Heart right ventricle (tissue), 16 donors: ENCODE measurements at regions not wholly inside any gene's neighbourhood (a gene's known extent, or its start where the extent isn't known, plus 50 kb on each side); places are given as distances from the start of the nearest gene placed in this dataset.

Source experiments
- ATAC-seq, 8 donors: fragments of 200-7000 bp; cut with Tn5 transposase; one replicate each; pipeline ENCODE4 v1.9.1; 2020; ENCODE audit warnings: mild to moderate bottlenecking in 8 of 8, moderate library complexity in 8 of 8, moderate number of reproducible peaks in 1 of 8
- DNase-seq, 2 donors: peaks; one replicate each; pipeline ENCODE4 v3.0.0-alpha.2; 2020
- H3K27ac ChIP-seq, 10 donors: fragments of 200-600 bp; sonication (generic) in 2 of 10; one replicate each; pipeline versions ENCODE4 v1.5.0 to v1.8.0; 2020 to 2022; ENCODE audit warnings: mild to moderate bottlenecking in 3 of 10
- H3K27me3 ChIP-seq, 7 donors: fragments of 200-600 bp; one replicate each; pipeline ENCODE4 v1.8.0; 2021 to 2022; ENCODE audit warnings: mild to moderate bottlenecking in 2 of 7
- H3K36me3 ChIP-seq, 9 donors: fragments of 200-600 bp; sonication (generic) in 1 of 9; one replicate each; pipeline versions ENCODE4 v1.5.0 to v1.8.0; 2020 to 2022; ENCODE audit warnings: mild to moderate bottlenecking in 2 of 9
- H3K4me1 ChIP-seq, 9 donors: fragments of 200-600 bp; sonication (generic) in 1 of 9; one replicate each; pipeline versions ENCODE4 v1.5.0 to v1.8.0; 2020 to 2022; ENCODE audit warnings: mild to moderate bottlenecking in 4 of 9
- H3K4me3 ChIP-seq, 10 donors: fragments of 200-600 bp; sonication (generic) in 2 of 10; one replicate each; pipeline versions ENCODE4 v1.5.0 to v1.8.0; 2020 to 2022; ENCODE audit warnings: mild to moderate bottlenecking in 7 of 10, moderate library complexity in 2 of 10
- H3K9me3 ChIP-seq, 11 donors: fragments of 200-600 bp in 10 of 11; sonication (generic) in 2 of 11; one replicate each; pipeline versions ENCODE4 v1.5.0 to v1.8.0; 2013 to 2022; ENCODE audit warnings: mild to moderate bottlenecking in 2 of 11, control low read depth in 1 of 11, moderate library complexity in 1 of 11
- CTCF ChIP-seq, 9 donors: fragments of 200-600 bp; sonication (generic) in 2 of 9; IDR thresholded peaks; one replicate each; pipeline versions ENCODE4 v1.5.0 to v1.8.0; 2021 to 2022; ENCODE audit warnings: antibody characterized with exemption in 9 of 9, mild to moderate bottlenecking in 5 of 9, moderate library complexity in 1 of 9
- WGBS, 2 donors: extraction: QIAGEN DNeasy Blood & Tissue Kit; methylation state at CpG; one replicate each; pipeline ENCODE4 v1.1.7; 2013; ENCODE audit warnings: inconsistent platforms in 1 of 2; 5-methylcytosine and 5-hydroxymethylcytosine counted together
- intact Hi-C, 10 donors: fragments of 100-400 bp; cut with DNase I; formaldehyde crosslinking; loops; one replicate each; pipeline versions ENCODE4 v1.11.1 to v1.14.2; 2022
- donor health status: Arrhythmogenic right ventricular cardiomyopathy.
- donor health status: ischemic (EF 13 %, LVEDD 7.1; RV severe dilation, severe dysfunction).
- donor health status: healthy with polysubstance abuse.
- donor health status: DM: no; HTN: yes; CAD: no.
- donor health status: DM: no; HTN: no; CAD: no.
- donor health status: ischemic (EF 25% LVEDD 6.9; RV normal size, moderate dysfunction).
- donor health status: ischemic (EF 25% LVEDD 5.7; RV mildly dilated, moderate dysfunction).
- donor health status: healthy.
- donor health status: DM: yes; HTN: yes; CAD: no.
- donor health status: Ischemic cardiomyopathy.
- donor health status: ischemic (EF 35%, LVEDD 5.7; RV mildly dilated, moderate dysfunction).
- donor health status: nonischemic (EF 11% LVEDD 7.7; RV severe dilation, severe dysfunction).
- donor health status: DM: yes; HTN: yes; CAD: no.
- donor health status: PGD.
- donor health status: ischemic (EF 29% LVEDD 5.4; RV normal size, mild dysfunction).
- donor health status: nonischemic (EF 23%, LVEDD 6.1; RV moderate dilation, normal function).

GRCh38 chr13:73966331-73966730 lies 167.9 kb downstream of the KLF12 start:
- intact Hi-C loops, result loop anchor here in 1 of 10 donors (5.0 kb wide), 2 partner anchors 91 to 166 kb away; partner anchors contain the start of gene KLF12
- ATAC-seq (peak in 7 of 8 donors; percentile 71 to 87 (median 85)), DNase-seq (peak in 1 of 2 donors; percentile 23)
- no peaks in the 10 kb centered on the region for H3K27me3 ChIP-seq
- peaks cover 0 to 9% (median 0%) of the 10 kb centered on the region in 11 donors for H3K9me3 ChIP-seq
- no peak overlapping the region for H3K4me3 ChIP-seq
- no peak for TF ChIP-seq CTCF (IDR thresholded peaks at IDR 0.05)
- H3K4me1 ChIP-seq, result peaks cover 6 to 65% (median 43%) of the 10 kb centered on the region in 9 donors
- peak overlapping the region in 2 of 10 donors; percentile 8 to 36 for H3K27ac ChIP-seq
- H3K36me3 ChIP-seq, result no peaks in the 10 kb centered on the region

GRCh38 chr13:73962284-73962683 lies 171.9 kb downstream of the KLF12 start:
- H3K27ac ChIP-seq, result no peak overlapping the region
- ATAC-seq (no peak), DNase-seq (no peak)
- no peaks in the 10 kb centered on the region for H3K27me3 ChIP-seq
- H3K4me3 ChIP-seq, result no peak overlapping the region
- H3K9me3 ChIP-seq, result peaks cover 0 to 9% (median 0%) of the 10 kb centered on the region in 11 donors
- WGBS, 2 donors, result 78 to 88% methylated on average over 5 of the region's 5 CpGs
- H3K4me1 ChIP-seq, result peaks cover 3 to 56% (median 21%) of the 10 kb centered on the region in 9 donors
- intact Hi-C loops, result no loop called here
- H3K36me3 ChIP-seq, result no peaks in the 10 kb centered on the region
- TF ChIP-seq CTCF (IDR thresholded peaks at IDR 0.05), result no peak

DNA sequence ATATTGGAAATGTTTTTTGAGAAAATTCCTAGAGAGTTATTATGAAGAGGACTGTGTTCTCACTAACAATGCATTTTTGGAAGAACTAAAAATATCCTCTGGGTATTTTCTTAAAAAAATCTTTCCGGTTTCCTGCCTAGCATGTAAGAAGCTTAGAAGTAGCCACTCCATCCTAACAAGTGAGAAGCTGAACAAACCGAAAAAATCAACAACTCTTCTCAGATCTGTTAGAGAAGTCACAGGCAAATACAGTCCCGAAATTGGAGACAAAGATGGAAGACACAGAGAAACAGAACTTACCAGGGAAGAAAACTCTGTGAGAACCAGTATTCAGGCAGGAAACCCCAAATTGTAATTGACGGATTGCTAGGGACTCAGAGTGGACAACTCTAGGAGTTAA lies 173.0 kb downstream of the KLF12 start:
- DNase-seq, result no peak
- Histone ChIP-seq H3K4me3 (no peak overlapping the region), H3K27ac (peak overlapping the region in 1 of 10 donors; percentile 29), H3K27me3 (no peaks in the 10 kb centered on the region), H3K36me3 (no peaks in the 10 kb centered on the region), H3K9me3 (peaks cover 0 to 9% (median 0%) of the 10 kb centered on the region in 11 donors), H3K4me1 (peaks cover 3 to 48% (median 20%) of the 10 kb centered on the region in 9 donors)
- no peak for TF ChIP-seq CTCF (IDR thresholded peaks at IDR 0.05)
- peak in 2 of 8 donors; percentile 14 to 33 for ATAC-seq
- 61 to 67% methylated on average over 4 of the region's 4 CpGs for WGBS, 2 donors
- intact Hi-C loops, result no loop called here

DNA sequence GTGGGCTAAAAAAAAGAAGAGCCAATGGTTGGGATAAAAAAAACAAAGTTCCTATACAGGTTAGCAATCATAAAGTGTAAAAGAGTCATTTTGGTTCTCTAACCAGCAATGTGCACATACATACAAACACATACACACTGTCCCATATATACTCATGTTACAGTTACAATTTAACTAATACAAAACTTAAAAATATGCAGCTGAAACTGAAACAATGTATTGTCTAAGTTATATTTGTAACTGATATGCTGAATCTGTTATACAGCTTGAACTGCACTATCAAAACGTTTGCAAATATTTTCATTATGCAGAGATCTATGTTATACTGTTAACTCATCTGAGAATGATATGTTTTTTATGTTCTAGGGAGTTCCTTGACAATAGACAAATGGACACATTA lies 173.7 kb downstream of the KLF12 start:
- peaks cover 3 to 48% (median 16%) of the 10 kb centered on the region in 9 donors for H3K4me1 ChIP-seq
- H3K27ac ChIP-seq, result no peak overlapping the region
- intact Hi-C loops, result no loop called here
- no peak for DNase-seq
- H3K4me3 ChIP-seq, result no peak overlapping the region
- ATAC-seq, result no peak
- peaks cover 0 to 9% (median 0%) of the 10 kb centered on the region in 11 donors for H3K9me3 ChIP-seq
- H3K27me3 ChIP-seq, result no peaks in the 10 kb centered on the region
- no peaks in the 10 kb centered on the region for H3K36me3 ChIP-seq
- TF ChIP-seq CTCF (IDR thresholded peaks at IDR 0.05), result no peak
- 38 to 54% methylated on average over 1 of the region's 1 CpG for WGBS, 2 donors
